H9 (cell line): ENCODE measurements at regions not wholly inside any gene's neighbourhood (a gene's known extent, or its start where the extent isn't known, plus 50 kb on each side); places are given as distances from the start of the nearest gene placed in this dataset.

Experiments used
- DNase-seq: peaks from one replicate; pipeline ENCODE4 v3.0.0-alpha.2; 2017
- H2AFZ ChIP-seq: one replicate; pipeline ENCODE4 v1.6.1; 2013; ENCODE audit warnings: mild to moderate bottlenecking, low read length, control low read depth, moderate library complexity
- H2AK5ac ChIP-seq: 2 replicates; pipeline ENCODE4 v1.6.1; 2013; ENCODE audit warnings: low read length, control low read depth, mixed read lengths; ENCODE audit not compliant: insufficient read length
- H2BK120ac ChIP-seq: one replicate; pipeline ENCODE4 v1.6.1; 2013; ENCODE audit warnings: low read depth, mild to moderate bottlenecking, low read length, control low read depth, inconsistent platforms; ENCODE audit not compliant: poor library complexity, severe bottlenecking
- H2BK12ac ChIP-seq: 2 replicates; pipeline ENCODE4 v1.6.1; 2013; ENCODE audit warnings: low read length, control low read depth, mixed read lengths, low read depth; ENCODE audit not compliant: insufficient read length
- H2BK15ac ChIP-seq: 2 replicates; pipeline ENCODE4 v1.6.1; 2013; ENCODE audit warnings: low read depth, low read length, control low read depth
- H2BK20ac ChIP-seq: one replicate; pipeline ENCODE4 v1.6.1; 2013; ENCODE audit warnings: low read depth, mild to moderate bottlenecking, low read length, control low read depth, inconsistent platforms; ENCODE audit not compliant: poor library complexity, severe bottlenecking
- H2BK5ac ChIP-seq: 2 replicates; pipeline ENCODE4 v1.6.1; 2013; ENCODE audit warnings: low read length, control low read depth, mixed read lengths; ENCODE audit not compliant: insufficient read length
- H3K14ac ChIP-seq: 2 replicates; pipeline ENCODE4 v1.6.1; 2013; ENCODE audit warnings: low read length, control low read depth; ENCODE audit not compliant: insufficient read depth
- H3K18ac ChIP-seq: 2 replicates; pipeline ENCODE4 v1.6.1; 2013; ENCODE audit warnings: low read depth, mild to moderate bottlenecking, mixed read lengths, low read length, control low read depth; ENCODE audit not compliant: insufficient read length
- H3K23ac ChIP-seq: 2 replicates; pipeline ENCODE4 v1.6.1; 2013; ENCODE audit warnings: low read length, control low read depth, mixed read lengths, low read depth; ENCODE audit not compliant: insufficient read length
- H3K23me2 ChIP-seq: 2 replicates; pipeline ENCODE4 v1.6.1; 2013; ENCODE audit warnings: low read depth, mild to moderate bottlenecking, mixed read lengths, low read length, control low read depth; ENCODE audit not compliant: insufficient read length, poor library complexity, severe bottlenecking
- H3K27ac ChIP-seq: 2 replicates; pipeline ENCODE4 v1.5.1; 2013; ENCODE audit warnings: low read length, control low read depth, mixed read lengths, low read depth; ENCODE audit not compliant: insufficient read length
- H3K27me3 ChIP-seq: 2 replicates; pipeline ENCODE4 v1.6.1; 2013; ENCODE audit warnings: low read length, control low read depth, inconsistent platforms; ENCODE audit not compliant: insufficient read depth
- H3K4ac ChIP-seq: 2 replicates; pipeline ENCODE4 v1.6.1; 2013; ENCODE audit warnings: low read depth, mild to moderate bottlenecking, control low read depth, inconsistent platforms, low read length, moderate library complexity
- H3K4me1 ChIP-seq: 2 replicates; pipeline ENCODE4 v1.6.1; 2013; ENCODE audit warnings: low read length, control low read depth, inconsistent platforms; ENCODE audit not compliant: insufficient read depth
- H3K4me2 ChIP-seq: 2 replicates; pipeline ENCODE4 v1.6.1; 2013; ENCODE audit warnings: low read length, control low read depth, mixed read lengths; ENCODE audit not compliant: insufficient read length, insufficient read depth
- H3K56ac ChIP-seq: 2 replicates; pipeline ENCODE4 v1.6.1; 2013; ENCODE audit warnings: low read depth, mild to moderate bottlenecking, mixed read lengths, low read length, control low read depth; ENCODE audit not compliant: insufficient read length
- H3K79me1 ChIP-seq: 2 replicates; pipeline ENCODE4 v1.6.1; 2013; ENCODE audit warnings: low read depth, mild to moderate bottlenecking, moderate library complexity, low read length, control low read depth, inconsistent platforms; ENCODE audit not compliant: insufficient read depth, poor library complexity, severe bottlenecking
- H3K79me2 ChIP-seq: 2 replicates; pipeline ENCODE4 v1.6.1; 2013; ENCODE audit warnings: low read length, control low read depth, inconsistent platforms; ENCODE audit not compliant: insufficient read depth
- H3K9ac ChIP-seq: 2 replicates; pipeline ENCODE4 v1.6.1; 2013; ENCODE audit warnings: low read length, control low read depth, mixed read lengths; ENCODE audit not compliant: insufficient read length; ENCODE audit errors: extremely low read depth
- H3K9me3 ChIP-seq: one replicate; pipeline ENCODE4 v1.6.1; 2013; ENCODE audit warnings: low read depth, low read length, inconsistent platforms; ENCODE audit not compliant: control insufficient read depth
- H3T11ph ChIP-seq: one replicate; pipeline ENCODE4 v1.6.1; 2013; ENCODE audit warnings: mild to moderate bottlenecking, low read length, control low read depth, inconsistent platforms
- H4K20me1 ChIP-seq: one replicate; pipeline ENCODE4 v1.6.1; 2013; ENCODE audit not compliant: control insufficient read depth, insufficient read length, insufficient read depth
- H4K5ac ChIP-seq: 2 replicates; pipeline ENCODE4 v1.6.1; 2013; ENCODE audit warnings: low read depth, mild to moderate bottlenecking, mixed read lengths, low read length, control low read depth; ENCODE audit not compliant: insufficient read length
- H4K8ac ChIP-seq: replicated peaks from 2 replicates; pipeline ENCODE4 v1.6.1; 2013; ENCODE audit warnings: low read length, control low read depth, mixed read lengths, low read depth; ENCODE audit not compliant: insufficient read length
- H4K91ac ChIP-seq: 2 replicates; pipeline ENCODE4 v1.6.1; 2013; ENCODE audit warnings: low read depth, mild to moderate bottlenecking, moderate library complexity, mixed read lengths, low read length, control low read depth; ENCODE audit not compliant: insufficient read length
- H3K27ac Mint-ChIP-seq, 3 experiments: 2 replicates in 2 of 3; 3 replicates in 1 of 3; pipeline ENCODE4 v1.8.0; 2020 to 2021; ENCODE audit warnings: mixed read lengths in 3 of 3, mild to moderate bottlenecking in 1 of 3, moderate library complexity in 1 of 3
- H3K27me3 Mint-ChIP-seq: 2 replicates; pipeline ENCODE4 v1.8.0; 2021; ENCODE audit warnings: low read depth, mild to moderate bottlenecking, moderate library complexity, mixed read lengths
- H3K36me3 Mint-ChIP-seq, 3 experiments: 2 replicates in 2 of 3; 3 replicates in 1 of 3; pipeline ENCODE4 v1.8.0; 2020 to 2021; ENCODE audit warnings: low read depth in 3 of 3, mixed read lengths in 3 of 3; ENCODE audit not compliant: insufficient read depth in 1 of 3
- H3K4me1 Mint-ChIP-seq, 2 experiments: 2 replicates each; pipeline ENCODE4 v1.8.0; 2020; ENCODE audit warnings: mixed read lengths in 2 of 2
- H3K4me3 Mint-ChIP-seq, 2 experiments: 2 replicates in 1 of 2; 3 replicates in 1 of 2; pipeline ENCODE4 v1.8.0; 2020 to 2021; ENCODE audit warnings: mild to moderate bottlenecking in 2 of 2, mixed read lengths in 2 of 2, moderate library complexity in 1 of 2
- H3K9me3 Mint-ChIP-seq, 2 experiments: 2 replicates in 1 of 2; 3 replicates in 1 of 2; pipeline ENCODE4 v1.8.0; 2020; ENCODE audit warnings: mild to moderate bottlenecking in 2 of 2, mixed read lengths in 2 of 2, moderate library complexity in 1 of 2
- TF ChIP-seq, protein P1 (sequence below): fragments of 200-600 bp; sonication (generic); conservative IDR thresholded peaks from 3 replicates; pipeline ENCODE4 v1.8.0; 2021; ENCODE audit warnings: antibody characterized with exemption, mild to moderate bottlenecking

DNA sequence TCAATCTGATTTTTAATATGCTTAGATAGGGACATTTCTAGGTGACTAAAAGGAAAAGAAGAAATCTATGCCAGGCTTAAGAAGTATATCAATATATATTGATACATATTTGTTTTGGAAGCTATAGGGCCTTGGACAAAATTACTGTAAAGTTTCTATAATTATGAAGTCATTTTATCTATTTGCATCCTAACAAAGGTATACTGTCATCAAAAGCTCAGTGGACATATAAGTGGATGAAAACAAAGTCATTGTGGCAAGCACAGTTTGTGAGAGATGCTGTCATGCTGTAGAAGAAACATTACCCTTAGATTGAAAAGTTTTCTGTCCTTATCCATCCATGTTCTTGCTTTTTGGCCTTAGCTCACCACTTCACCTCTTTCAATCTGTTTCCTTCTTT, 140.3 kb upstream of the SPEF2 start:
- H4K8ac ChIP-seq: no peak overlapping the region
- TF ChIP-seq, protein P1, sequence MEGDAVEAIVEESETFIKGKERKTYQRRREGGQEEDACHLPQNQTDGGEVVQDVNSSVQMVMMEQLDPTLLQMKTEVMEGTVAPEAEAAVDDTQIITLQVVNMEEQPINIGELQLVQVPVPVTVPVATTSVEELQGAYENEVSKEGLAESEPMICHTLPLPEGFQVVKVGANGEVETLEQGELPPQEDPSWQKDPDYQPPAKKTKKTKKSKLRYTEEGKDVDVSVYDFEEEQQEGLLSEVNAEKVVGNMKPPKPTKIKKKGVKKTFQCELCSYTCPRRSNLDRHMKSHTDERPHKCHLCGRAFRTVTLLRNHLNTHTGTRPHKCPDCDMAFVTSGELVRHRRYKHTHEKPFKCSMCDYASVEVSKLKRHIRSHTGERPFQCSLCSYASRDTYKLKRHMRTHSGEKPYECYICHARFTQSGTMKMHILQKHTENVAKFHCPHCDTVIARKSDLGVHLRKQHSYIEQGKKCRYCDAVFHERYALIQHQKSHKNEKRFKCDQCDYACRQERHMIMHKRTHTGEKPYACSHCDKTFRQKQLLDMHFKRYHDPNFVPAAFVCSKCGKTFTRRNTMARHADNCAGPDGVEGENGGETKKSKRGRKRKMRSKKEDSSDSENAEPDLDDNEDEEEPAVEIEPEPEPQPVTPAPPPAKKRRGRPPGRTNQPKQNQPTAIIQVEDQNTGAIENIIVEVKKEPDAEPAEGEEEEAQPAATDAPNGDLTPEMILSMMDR: no peak
- H3K9me3 Mint-ChIP-seq: peaks cover 0 to 3% of the 10 kb centered on the region in 2 experiments; a peak in 1 of 5 replicates

More for the DNA sequence above, 140.3 kb upstream of the SPEF2 start:
- Histone ChIP-seq H2BK5ac (no peak overlapping the region), H3K27me3 (no peaks in the 10 kb centered on the region), H4K5ac (no peak overlapping the region), H2AK5ac (no peak overlapping the region), H3K79me1 (no peaks in the 10 kb centered on the region), H3K9me3 (no peaks in the 10 kb centered on the region), H3K4me1 (peaks cover under 1% of the 10 kb centered on the region; the same call in 1 of the 2 replicates), H2BK15ac (no peak overlapping the region), H4K91ac (no peak overlapping the region), H3K23ac (no peak overlapping the region), H3K14ac (no peak overlapping the region), H3K23me2 (no peaks in the 10 kb centered on the region), H3K79me2 (no peaks in the 10 kb centered on the region), H4K20me1 (no peaks in the 10 kb centered on the region), H3K4ac (no peak overlapping the region), H2AFZ (no peak overlapping the region), H3K18ac (no peak overlapping the region), H2BK12ac (no peak overlapping the region), H3K56ac (no peak overlapping the region), H3K4me2 (no peak overlapping the region), H3T11ph (no peak overlapping the region), H3K9ac (no peak overlapping the region), H3K27ac (no peak overlapping the region), H2BK20ac (no peak overlapping the region), H2BK120ac (no peak overlapping the region)
- H3K4me3 Mint-ChIP-seq: no peak overlapping the region
- peaks cover 0 to 3% of the 10 kb centered on the region in 2 experiments; a peak in 2 of 4 replicates for H3K4me1 Mint-ChIP-seq
- no peaks in the 10 kb centered on the region for H3K27me3 Mint-ChIP-seq
- no peak for DNase-seq
- H3K36me3 Mint-ChIP-seq: no peaks in the 10 kb centered on the region; a peak in 1 of 7 replicates
- H3K27ac Mint-ChIP-seq: no peak overlapping the region
